HG03066 (cell line): ENCODE measurements at regions not wholly inside any gene's neighbourhood (a gene's known extent, or its start where the extent isn't known, plus 50 kb on each side); places are given as distances from the start of the nearest gene placed in this dataset.

ENCODE experiments used
- ATAC-seq: cut with Tn5 transposase; IDR thresholded peaks from one replicate; pipeline ENCODE4 v1.9.1; 2021; ENCODE audit warnings: low read depth; ENCODE audit not compliant: unreplicated experiment

DNA sequence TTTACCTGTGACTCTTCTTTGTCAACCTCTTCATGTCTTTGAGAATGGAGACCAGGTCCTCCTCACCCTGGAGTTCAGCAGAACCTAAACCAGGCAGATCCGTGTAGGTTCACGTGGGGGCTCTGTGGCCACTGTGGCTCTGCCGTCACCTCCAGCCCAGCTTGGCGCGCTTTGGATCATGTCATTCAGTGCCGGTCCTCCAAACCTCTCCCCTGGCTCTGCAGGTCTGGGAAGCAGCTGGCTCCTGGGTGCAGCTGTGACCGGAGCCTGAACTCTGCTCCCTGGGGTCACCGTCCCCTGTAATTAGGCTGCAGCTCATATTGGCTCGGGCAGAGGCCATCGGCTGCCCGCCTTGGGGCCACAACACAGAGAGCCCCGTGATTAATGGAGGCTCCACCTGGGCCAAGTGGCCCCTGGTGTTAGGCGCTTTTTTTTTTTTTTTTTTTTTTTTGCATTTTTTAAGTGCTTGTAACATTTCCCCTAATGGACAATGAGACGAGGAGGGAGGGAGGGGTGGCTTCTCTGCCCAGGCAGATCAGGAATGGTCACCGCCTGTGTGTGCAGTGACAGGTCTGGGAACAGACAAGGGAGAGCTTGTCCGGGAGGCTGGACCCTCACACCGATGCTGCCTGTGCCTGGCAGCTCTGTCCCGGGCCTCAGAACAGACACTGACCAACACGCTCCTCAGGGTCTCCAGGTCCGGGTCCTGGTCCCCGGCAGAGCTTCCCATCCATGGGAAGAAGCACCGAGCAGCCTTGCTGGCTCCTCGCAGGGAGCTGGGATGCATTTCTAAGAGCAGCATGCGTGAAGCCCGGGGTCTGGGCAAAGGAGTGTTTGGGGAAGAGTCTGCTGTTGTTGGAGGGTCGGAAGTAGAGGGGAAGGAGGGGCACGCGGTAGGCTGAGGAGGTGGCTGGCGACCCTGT, 247.9 kb downstream of the SEC14L1 start:
- no peak for ATAC-seq

DNA sequence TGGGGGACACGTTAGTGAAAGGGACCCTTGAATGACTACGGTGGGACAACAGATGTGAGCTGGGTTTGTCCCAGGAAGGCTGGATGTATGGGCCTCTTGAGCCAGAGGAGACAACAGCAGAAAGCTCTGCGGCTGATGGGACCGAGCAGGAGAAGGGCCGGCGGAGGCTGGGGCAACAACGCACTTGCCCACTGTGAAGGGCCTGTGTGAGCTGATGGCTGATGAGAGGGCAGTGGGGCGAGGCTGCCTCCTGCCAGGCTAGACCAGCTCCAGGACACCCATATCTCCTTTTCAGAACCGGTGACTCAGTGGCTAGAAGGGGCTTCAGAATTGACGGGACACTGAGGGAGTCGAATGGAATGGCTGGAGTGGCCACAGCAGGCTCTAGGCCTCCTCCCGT, 250.1 kb downstream of the SEC14L1 start:
- ATAC-seq, result no peak

DNA sequence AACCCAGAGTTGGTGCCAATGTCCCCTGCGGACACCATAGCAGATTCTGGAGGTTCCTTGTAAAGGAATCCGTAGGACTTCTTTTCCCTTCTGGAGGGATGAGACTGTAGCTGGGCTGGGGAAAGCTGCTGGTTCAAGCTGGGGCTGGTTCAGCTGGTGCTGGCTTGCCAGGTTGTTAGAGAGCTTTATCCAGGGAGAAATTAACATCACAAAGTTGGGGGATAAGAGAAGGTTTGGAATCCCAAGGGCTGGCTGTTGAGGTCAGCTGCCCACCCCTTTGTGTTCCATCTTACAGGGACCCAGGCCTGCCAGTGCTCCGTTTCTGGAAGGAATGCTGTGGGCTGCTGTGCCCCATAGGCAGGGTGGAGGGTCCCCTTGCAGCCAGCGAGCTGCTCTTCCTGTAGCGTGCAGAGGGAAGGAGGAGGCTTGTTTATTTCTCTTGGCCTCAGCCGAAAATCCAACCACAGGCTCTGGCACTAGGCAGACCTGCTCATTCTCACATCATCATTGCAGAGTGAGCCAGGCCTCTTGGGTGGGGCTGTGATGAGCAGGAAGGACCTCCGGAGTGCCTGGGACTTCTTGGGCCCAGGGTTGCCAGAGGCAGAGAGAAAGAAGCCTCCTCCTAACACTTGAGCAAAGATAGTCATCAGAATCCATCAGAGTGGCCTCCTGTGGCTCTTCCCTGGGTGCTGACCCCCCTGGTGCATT, 251.1 kb downstream of the SEC14L1 start:
- ATAC-seq, result no peak

DNA sequence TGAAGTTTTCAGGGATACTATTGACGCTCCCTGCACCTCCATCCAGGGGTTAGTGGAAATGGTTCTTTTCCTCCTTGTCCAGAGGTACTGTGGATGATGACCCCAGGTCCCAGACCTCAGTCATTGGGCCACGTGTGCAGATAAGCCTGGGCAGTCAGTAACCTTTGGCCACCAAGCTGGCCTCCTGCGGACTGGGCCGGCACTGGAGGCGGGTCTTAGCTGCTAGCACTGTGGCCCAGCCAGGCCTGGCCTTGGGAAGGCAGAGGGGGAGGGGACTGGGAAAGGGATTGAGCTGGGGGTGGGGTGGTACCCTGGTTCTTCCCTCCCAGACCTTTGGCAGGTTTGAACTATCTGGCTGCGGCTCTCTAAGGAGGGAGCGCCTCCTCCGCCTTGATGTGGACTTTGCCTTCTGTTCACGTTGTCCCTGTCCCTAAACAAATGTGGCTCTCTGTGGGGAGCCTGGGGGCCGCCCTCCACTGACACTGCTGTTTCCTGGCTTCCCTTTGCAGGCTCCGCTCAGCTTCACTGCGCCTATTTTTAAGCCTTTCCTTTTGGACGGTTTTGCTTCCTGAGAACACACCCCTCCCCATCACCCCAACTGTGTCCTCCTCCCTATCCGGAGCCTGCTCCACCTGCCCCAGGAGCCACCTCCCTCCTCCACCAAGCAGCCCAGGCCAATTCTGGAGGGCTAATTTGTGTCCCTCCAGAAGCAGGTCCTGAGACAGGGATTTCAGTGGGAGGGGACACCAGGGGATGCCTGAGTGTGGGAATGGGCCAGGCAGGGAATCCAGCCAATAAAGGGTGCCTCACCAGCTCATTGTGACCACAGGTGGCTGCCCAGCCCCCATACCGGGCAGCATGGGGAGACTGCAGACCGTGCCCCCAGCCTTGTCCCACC, 251.9 kb downstream of the SEC14L1 start:
- ATAC-seq, result no peak

DNA sequence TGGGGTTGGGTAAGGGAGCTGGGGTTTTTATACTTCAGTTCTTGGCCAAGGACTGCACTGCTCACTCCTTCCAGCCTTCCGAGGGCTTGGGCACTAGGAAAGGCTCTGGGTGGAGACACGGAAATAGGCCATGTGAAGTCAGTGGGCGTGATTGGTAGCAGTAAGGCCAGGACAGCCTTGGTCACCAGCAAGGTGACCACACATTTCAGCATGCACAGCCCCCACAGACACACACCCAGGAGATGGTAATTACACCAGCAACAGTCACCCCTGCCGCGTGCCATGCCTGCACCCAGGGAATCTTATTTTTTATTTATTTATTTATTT, 252.5 kb downstream of the SEC14L1 start:
- no peak for ATAC-seq

DNA sequence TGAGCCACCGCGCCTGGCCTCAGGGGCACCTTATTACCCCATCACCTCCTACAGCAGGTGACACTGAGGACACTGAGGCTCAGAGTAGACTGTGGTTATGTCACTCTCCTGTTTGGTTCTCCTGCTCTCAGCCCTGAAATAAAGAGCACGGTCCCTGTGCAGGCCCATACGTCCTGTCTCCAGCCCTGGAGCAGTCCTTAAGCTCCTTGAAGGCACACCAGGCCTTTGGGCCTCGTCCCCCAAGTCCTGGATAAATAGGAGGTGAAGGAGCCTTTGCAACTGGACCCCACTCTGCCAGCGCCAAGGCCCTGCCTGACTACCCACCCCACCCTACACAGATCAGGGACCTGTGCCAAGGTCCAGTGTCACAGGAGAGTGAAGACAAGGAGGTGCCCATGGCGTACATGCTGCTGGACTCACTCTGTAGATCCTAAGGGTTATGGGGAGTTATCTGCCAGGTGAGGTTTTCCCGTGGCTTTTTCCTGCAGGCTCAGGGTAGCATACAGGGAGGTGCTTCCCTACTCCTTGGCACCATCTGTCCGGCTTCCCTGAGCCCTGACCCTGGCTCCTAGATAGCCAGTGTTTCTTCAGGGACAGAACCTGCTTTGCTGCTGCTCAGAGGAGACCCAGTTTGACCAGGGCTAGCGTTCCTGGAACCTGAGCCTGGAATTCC, 253.2 kb downstream of the SEC14L1 start:
- no peak for ATAC-seq

DNA sequence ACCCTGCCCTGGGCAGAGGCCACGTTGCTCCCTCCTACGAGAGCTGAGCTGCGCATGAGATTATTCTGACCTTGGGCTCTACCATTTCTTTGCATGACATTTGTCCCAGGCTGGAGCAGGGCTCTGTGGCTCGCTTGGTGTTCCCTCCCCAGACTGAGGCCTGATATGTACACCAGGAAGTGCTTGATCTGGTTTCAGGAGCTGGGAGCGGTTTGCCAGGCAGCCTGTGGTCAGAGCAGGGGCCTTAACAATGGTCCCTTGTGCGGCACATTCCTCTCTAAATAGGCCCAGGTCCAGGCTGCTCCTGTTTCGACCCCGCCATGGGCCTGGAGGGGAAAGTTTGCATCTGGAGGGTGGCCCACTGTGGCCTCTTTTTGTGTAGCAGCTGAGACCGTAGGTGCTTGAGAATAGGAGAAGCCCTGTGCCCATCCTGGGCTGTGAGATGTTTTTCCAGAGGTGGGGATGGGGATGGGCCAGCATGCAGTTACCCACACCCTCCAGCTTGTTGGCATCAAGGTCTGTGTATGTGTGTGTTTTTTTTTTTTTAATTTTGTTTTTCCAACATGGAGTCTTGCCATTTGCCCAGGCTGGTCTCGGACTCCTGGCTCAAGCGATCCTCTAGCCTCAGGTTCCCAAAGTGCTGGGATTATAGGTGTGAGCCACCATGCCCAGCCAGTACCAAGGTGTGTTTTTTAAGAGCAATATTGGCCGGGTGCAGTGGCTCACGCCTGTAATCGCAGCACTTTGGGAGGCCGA, 253.9 kb downstream of the SEC14L1 start:
- ATAC-seq, result no peak

DNA sequence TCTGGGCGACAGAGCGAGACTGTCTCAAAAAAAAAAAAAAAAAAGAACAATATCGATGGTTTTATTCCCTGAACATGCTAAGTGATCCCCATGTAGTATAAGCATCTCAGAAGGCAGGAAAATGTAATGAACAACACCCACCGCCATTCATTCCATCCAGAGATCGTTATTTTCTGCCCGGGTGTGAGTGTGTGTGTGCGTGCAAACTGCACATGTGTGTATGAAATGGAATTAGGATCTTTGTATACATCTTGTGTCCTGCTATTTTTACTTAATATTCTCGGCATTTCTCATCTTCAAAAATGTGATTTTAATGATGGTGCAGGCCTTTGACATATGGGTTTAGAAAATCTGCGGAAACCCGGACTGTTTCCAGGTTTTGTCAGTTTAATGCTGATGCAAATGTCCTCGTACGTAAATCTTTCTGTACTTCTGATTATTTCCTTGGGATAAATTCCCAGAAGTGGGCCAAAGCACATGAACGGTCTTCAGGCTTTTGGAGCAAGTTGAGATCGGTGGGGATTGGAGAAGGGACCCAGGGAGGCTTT, 254.8 kb downstream of the SEC14L1 start:
- no peak for ATAC-seq

DNA sequence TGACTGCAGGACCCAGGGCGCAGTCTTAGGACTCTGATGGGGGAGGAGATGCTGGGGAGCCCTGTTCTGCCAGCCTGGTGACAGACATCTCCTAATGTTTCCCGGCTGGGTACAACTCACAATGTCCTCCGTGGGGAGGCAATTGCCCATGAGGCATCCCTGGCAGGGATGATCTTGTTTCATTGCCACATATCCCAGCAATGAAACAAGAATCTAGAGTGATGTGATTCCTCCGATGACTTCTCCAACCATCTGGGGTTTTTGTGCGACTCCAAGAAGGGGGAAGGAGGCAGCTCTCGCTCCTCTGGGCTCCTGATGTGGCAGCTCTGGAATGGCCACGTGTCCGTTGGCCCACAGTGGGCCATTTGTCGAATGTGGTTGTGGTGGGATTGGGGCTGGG, 255.8 kb downstream of the SEC14L1 start:
- ATAC-seq, result no peak

DNA sequence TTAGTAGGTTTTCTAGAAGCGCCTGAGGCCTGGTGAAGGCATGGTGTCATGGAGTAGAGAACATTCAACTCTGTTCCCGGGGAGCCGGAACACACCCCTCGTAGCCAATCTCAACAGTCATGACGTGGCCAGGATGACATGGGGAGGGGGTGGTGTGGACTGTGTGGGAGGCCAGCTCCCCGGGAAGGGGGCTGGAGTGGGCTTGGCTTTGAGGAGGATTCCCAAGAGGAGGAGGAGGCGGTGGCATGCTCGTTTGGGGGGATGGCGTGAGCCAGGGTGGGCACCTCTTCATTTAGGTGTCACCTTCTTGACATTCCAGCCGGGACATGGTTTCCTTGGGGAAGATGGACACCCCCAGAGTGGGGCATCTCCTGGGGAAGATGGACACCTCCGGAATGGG, 257.5 kb downstream of the SEC14L1 start:
- no peak for ATAC-seq

DNA sequence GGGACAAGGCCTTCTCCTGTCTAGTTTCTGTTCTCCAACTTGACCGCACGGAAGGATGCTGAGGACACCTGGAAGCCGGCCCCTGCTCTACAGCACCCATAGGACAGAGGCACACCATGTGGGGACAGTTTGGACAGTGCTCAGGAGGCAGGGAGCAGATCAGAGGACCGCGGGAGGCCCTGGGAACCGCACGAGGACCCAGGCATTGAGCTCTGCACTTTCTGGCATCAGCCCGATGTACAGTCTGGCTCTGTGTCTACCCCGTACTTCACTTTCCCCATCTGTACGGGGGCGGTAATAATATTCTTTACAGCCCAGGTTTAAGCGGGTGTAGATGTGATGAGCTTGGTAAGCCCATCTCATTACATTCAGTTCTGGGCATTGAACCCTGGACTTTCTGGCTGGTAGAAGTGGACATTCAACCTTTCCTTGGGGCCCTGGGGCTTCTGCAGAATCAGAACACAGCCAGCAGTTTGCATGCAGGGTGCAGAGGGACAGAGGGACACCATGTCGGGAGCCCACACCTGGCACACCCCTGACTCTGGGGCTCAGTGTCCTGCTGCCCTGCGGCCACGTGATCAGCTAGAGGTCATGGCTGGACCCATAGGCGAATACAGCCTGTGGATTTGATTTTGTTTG, 258.7 kb downstream of the SEC14L1 start:
- ATAC-seq, result no peak

DNA sequence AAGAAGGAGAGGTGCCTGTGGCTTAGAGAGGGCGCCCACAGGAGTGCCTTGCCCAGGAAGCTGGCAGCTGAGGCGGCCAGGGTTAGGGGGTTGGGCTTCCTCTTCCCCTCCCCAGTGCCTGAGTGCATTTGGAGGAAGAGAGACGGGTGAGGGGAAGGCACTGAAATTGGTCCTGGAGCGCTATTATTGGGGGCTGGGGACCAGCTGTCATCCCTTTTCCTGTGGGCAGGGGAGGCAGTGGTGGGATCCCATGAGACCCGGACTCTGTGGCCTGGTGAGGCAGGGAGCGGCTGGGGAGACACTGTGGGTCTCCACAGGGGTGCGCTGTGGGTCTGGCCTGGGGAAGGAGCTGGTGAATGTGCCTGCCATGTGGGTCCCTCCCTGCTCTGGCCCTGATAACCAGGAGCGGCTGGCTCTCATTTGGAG, 259.7 kb downstream of the SEC14L1 start:
- ATAC-seq, result no peak

DNA sequence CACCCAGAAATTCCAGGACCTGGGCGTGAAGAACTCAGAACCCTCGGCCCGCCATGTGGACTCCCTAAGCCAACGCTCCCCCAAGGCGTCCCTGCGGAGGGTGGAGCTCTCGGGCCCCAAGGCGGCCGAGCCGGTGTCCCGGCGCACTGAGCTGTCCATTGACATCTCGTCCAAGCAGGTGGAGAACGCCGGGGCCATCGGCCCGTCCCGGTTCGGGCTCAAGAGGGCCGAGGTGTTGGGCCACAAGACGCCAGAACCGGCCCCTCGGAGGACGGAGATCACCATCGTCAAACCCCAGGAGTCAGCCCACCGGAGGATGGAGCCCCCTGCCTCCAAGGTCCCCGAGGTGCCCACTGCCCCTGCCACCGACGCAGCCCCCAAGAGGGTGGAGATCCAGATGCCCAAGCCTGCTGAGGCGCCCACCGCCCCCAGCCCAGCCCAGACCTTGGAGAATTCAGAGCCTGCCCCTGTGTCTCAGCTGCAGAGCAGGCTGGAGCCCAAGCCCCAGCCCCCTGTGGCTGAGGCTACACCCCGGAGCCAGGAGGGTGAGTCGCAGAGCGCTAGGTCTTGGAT, 261.5 kb downstream of the SEC14L1 start:
- no peak for ATAC-seq

DNA sequence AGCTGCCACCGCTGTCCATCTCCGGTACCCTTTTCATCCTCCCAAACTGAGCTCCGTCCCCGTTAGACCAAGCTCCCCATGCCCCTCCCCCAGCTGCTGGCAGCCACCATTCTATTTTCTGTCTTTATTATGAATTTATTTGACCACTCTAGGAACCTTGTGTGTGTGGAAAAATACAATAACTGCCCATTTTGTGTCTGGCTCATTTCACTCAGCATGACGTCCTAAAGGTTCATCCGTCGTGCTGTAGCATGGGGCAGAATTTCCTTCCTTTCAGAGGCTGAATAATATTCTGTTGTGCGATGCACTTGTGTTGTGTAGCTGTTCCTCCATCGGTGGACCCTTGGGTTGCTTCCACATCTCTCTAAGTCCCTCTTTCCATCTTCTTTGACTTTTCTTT, 263.1 kb downstream of the SEC14L1 start:
- ATAC-seq, result no peak

DNA sequence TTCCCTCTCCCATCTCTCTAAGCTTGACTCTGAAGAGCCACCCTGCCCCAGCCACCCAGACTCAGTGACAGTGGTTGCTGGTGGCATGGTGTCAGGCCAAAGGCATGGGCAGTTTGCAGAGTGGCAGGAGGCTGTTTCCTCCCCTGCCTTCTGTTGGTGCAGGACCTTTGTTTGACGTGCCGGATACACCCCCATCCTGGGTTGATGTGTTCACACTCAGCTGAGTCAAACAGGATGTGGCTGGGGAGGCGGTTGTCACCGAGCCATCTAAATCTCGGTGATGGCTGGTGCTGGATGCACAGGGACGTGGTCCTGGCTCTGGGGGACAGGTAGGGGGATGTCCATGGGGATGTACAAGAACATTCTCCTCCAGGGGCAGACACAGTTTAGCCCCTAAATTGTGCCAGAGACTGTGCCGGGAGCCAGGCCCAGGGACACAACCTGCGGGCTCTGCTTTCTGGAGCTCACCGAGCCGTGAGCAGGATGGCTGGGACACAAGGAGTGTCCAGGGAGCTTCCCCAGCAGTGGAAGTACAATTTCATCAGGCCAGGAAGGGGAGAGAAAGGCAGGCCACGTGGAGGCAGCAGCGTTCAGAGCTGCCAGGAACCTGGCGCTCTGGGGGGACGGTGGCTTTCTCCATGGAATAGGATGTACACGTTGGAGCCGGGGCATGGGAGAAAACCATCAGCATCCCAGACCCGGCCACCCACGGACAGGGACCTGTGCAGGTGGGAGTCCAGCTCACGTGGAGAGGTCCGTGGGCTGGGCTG, 264.2 kb downstream of the SEC14L1 start:
- no peak for ATAC-seq

DNA sequence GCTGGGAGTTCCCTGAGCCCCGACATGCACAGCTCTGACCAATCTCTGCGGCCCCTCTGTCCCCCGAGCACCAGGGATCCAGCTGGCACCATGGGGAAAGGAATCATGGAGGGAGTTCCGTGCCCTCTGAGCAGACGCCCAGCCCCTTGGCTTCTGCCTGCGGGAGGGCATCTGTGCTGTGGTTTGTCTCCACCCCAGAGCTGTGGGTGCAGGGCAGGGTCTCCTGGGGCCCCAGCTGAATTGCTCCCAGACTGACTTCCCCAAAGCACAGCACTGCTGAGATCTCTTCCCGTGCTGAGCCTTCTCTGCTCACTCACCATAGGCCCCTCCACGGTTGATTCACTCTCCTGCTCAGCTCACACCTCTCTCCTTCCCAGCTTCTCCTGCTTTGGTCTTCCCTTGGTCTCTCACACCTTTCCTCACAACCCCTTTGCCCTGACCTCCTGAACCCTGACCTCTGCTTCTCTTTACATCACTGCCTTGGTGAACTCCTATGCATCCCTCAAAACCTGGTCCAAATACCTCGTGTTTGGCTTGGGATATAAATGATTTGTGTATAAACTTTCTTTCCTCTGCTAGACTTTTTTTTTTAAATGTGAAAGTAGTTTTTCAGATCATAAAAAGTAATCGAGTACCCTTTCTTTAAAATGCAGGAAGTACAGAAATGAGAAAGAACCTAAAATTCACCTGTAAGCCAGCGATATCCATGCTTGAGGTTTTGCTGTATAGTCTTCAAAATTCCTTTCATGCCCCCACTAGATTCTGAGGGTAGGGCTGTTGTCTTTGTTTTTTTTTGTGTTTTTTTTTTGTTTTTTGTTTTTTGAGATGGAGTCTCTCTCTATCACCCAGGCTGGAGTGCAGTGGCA, 265.3 kb downstream of the SEC14L1 start:
- ATAC-seq, result no peak
